ENCODE measurements at regions not wholly inside any gene's neighbourhood (a gene's known extent, or its start where the extent isn't known, plus 50 kb on each side); places are given as distances from the start of the nearest gene placed in this dataset.

- TF ChIP-seq JUND (IDR thresholded peaks at IDR 0.05; ENCODE audit: low read depth) = no peak
- DNase-seq (ENCODE audit: low read depth in 1 of 2, low spot score in 1 of 2) = no peak
- in situ Hi-C loops (cut with HindIII; ENCODE audit: low pct_unique_long_range_greater_than_20kb, low sequenced_read_pairs) = no loop called here
Observed at GRCh38 chr18:6629635-6630140, 99.8 kb upstream of the ARHGAP28 start.

- in situ Hi-C loops (cut with HindIII; ENCODE audit: low pct_unique_long_range_greater_than_20kb, low sequenced_read_pairs) = no loop called here
- no peak for DNase-seq (ENCODE audit: low read depth in 1 of 2, low spot score in 1 of 2)
- TF ChIP-seq JUND (IDR thresholded peaks at IDR 0.05; ENCODE audit: low read depth) = no peak
Observed at GRCh38 chr18:6633310-6633709, 96.2 kb upstream of the ARHGAP28 start.

- in situ Hi-C loops (cut with HindIII; ENCODE audit: low pct_unique_long_range_greater_than_20kb, low sequenced_read_pairs) = no loop called here
- TF ChIP-seq JUND (IDR thresholded peaks at IDR 0.05; ENCODE audit: low read depth) = no peak
- no peak for DNase-seq (ENCODE audit: low read depth in 1 of 2, low spot score in 1 of 2)
Observed at GRCh38 chr18:6636091-6636490, 93.4 kb upstream of the ARHGAP28 start.

- in situ Hi-C loops (cut with HindIII; ENCODE audit: low pct_unique_long_range_greater_than_20kb, low sequenced_read_pairs) = no loop called here
- no peak for TF ChIP-seq JUND (IDR thresholded peaks at IDR 0.05; ENCODE audit: low read depth)
- DNase-seq (ENCODE audit: low read depth in 1 of 2, low spot score in 1 of 2) = no peak
Observed at GRCh38 chr18:6638447-6638846, 91.1 kb upstream of the ARHGAP28 start.

GRCh38 chr18:6639305-6639704 lies 90.2 kb upstream of the ARHGAP28 start:
- no peak for DNase-seq (ENCODE audit: low read depth in 1 of 2, low spot score in 1 of 2)
- in situ Hi-C loops (cut with HindIII; ENCODE audit: low pct_unique_long_range_greater_than_20kb, low sequenced_read_pairs) = no loop called here

GRCh38 chr18:6644836-6645627 lies 84.5 kb upstream of the ARHGAP28 start:
- no peak for TF ChIP-seq JUND (IDR thresholded peaks at IDR 0.05; ENCODE audit: low read depth)
- DNase-seq (ENCODE audit: low read depth in 1 of 2, low spot score in 1 of 2) = no peak
- in situ Hi-C loops (cut with HindIII; ENCODE audit: low pct_unique_long_range_greater_than_20kb, low sequenced_read_pairs) = no loop called here

More at GRCh38 chr18:6639305-6639704, 90.2 kb upstream of the ARHGAP28 start:
- TF ChIP-seq JUND (IDR thresholded peaks at IDR 0.05; ENCODE audit: low read depth) = no peak

GRCh38 chr18:6646801-6647200 lies 82.7 kb upstream of the ARHGAP28 start:
- no peak for DNase-seq (ENCODE audit: low read depth in 1 of 2, low spot score in 1 of 2)
- in situ Hi-C loops (cut with HindIII; ENCODE audit: low pct_unique_long_range_greater_than_20kb, low sequenced_read_pairs) = no loop called here
- no peak for TF ChIP-seq JUND (IDR thresholded peaks at IDR 0.05; ENCODE audit: low read depth)

GRCh38 chr18:6648581-6648980 lies 80.9 kb upstream of the ARHGAP28 start:
- in situ Hi-C loops (cut with HindIII; ENCODE audit: low pct_unique_long_range_greater_than_20kb, low sequenced_read_pairs) = no loop called here
- TF ChIP-seq JUND (IDR thresholded peaks at IDR 0.05; ENCODE audit: low read depth) = no peak
- DNase-seq (ENCODE audit: low read depth in 1 of 2, low spot score in 1 of 2) = no peak

GRCh38 chr18:6649421-6650126 lies 79.9 kb upstream of the ARHGAP28 start:
- no peak for TF ChIP-seq JUND (IDR thresholded peaks at IDR 0.05; ENCODE audit: low read depth)

GRCh38 chr18:6650127-6650507 lies 79.4 kb upstream of the ARHGAP28 start:
- in situ Hi-C loops (cut with HindIII; ENCODE audit: low pct_unique_long_range_greater_than_20kb, low sequenced_read_pairs) = no loop called here
- DNase-seq (ENCODE audit: low read depth in 1 of 2, low spot score in 1 of 2) = no peak
- TF ChIP-seq JUND (IDR thresholded peaks at IDR 0.05; ENCODE audit: low read depth) = no peak

More at GRCh38 chr18:6649421-6650126, 79.9 kb upstream of the ARHGAP28 start:
- in situ Hi-C loops (cut with HindIII; ENCODE audit: low pct_unique_long_range_greater_than_20kb, low sequenced_read_pairs) = no loop called here
- DNase-seq (ENCODE audit: low read depth in 1 of 2, low spot score in 1 of 2) = no peak

- DNase-seq (ENCODE audit: low read depth in 1 of 2, low spot score in 1 of 2) = no peak
- in situ Hi-C loops (cut with HindIII; ENCODE audit: low pct_unique_long_range_greater_than_20kb, low sequenced_read_pairs) = no loop called here
- no peak for TF ChIP-seq JUND (IDR thresholded peaks at IDR 0.05; ENCODE audit: low read depth)
Observed at GRCh38 chr18:6650747-6651146, 78.8 kb upstream of the ARHGAP28 start.

GRCh38 chr18:6652098-6652497 lies 77.4 kb upstream of the ARHGAP28 start:
- in situ Hi-C loops (cut with HindIII; ENCODE audit: low pct_unique_long_range_greater_than_20kb, low sequenced_read_pairs) = no loop called here
- DNase-seq (ENCODE audit: low read depth in 1 of 2, low spot score in 1 of 2) = no peak
- TF ChIP-seq JUND (IDR thresholded peaks at IDR 0.05; ENCODE audit: low read depth) = no peak

- no peak for TF ChIP-seq JUND (IDR thresholded peaks at IDR 0.05; ENCODE audit: low read depth)
- no peak for DNase-seq (ENCODE audit: low read depth in 1 of 2, low spot score in 1 of 2)
- in situ Hi-C loops (cut with HindIII; ENCODE audit: low pct_unique_long_range_greater_than_20kb, low sequenced_read_pairs) = no loop called here
Observed at GRCh38 chr18:6653880-6654279, 75.6 kb upstream of the ARHGAP28 start.

Measured in T47D (cell line).